Uterus (tissue), 3 donors: ENCODE measurements at regions not wholly inside any gene's neighbourhood (a gene's known extent, or its start where the extent isn't known, plus 50 kb on each side); places are given as distances from the start of the nearest gene placed in this dataset.
A peak's percentile ranks its signal among the peaks of the same experiment; 100 is the strongest.

ENCODE experiments used
- DNase-seq, 2 donors: peaks; one replicate each; pipeline ENCODE4 v3.0.0-alpha.2; 2019 to 2020
- H3K27ac ChIP-seq, 2 donors: fragments of 200-600 bp; sonication (generic); 1 replicate in 1 of 2; 2 replicates in 1 of 2; pipeline ENCODE4 v1.5.1; 2016 to 2018
- H3K27me3 ChIP-seq, 2 donors: fragments of 200-600 bp; sonication (generic); one replicate each; pipeline ENCODE4 v1.5.1; 2018 to 2019; ENCODE audit warnings: control low read depth in 1 of 2
- H3K36me3 ChIP-seq, 2 donors: fragments of 200-600 bp; sonication (generic); one replicate each; pipeline ENCODE4 v1.5.1; 2019; ENCODE audit warnings: control low read depth in 1 of 2
- H3K4me1 ChIP-seq, 2 donors: fragments of 200-600 bp; sonication (generic); one replicate each; pipeline ENCODE4 v1.5.1; 2018 to 2019; ENCODE audit warnings: control low read depth in 1 of 2
- H3K4me3 ChIP-seq, 2 donors: fragments of 200-600 bp; sonication (generic); 1 replicate in 1 of 2; 2 replicates in 1 of 2; pipeline ENCODE4 v1.5.1; 2018 to 2019; ENCODE audit warnings: mild to moderate bottlenecking in 1 of 2
- H3K9me3 ChIP-seq, 2 donors: fragments of 200-600 bp; sonication (generic); one replicate each; pipeline ENCODE4 v1.5.1; 2019; ENCODE audit warnings: control low read depth in 1 of 2
- CTCF ChIP-seq, 4 experiments: fragments of 200-600 bp in 2 of 4; fragments of 450-650 bp in 2 of 4; sonication (generic) in 2 of 4; IDR thresholded peaks; one replicate each; pipeline ENCODE4 v1.5.1; 2016 to 2019; ENCODE audit warnings: antibody characterized with exemption in 4 of 4, mild to moderate bottlenecking in 2 of 4, moderate library complexity in 1 of 4
- POLR2A ChIP-seq, 2 donors: fragments of 450-650 bp; IDR thresholded peaks; one replicate each; pipeline ENCODE4 v1.6.1; 2016; ENCODE audit warnings: antibody characterized with exemption in 2 of 2, mild to moderate bottlenecking in 1 of 2, moderate library complexity in 1 of 2
- intact Hi-C: fragments of 100-400 bp; cut with DNase I; formaldehyde crosslinking; loops from one replicate; pipeline ENCODE4 v1.15.1; 2023; ENCODE audit warnings: low total_unique reads
- donor health status: DM: yes; HTN: yes; CAD: no.

GRCh38 chr1:8169364-8170058, 143.4 kb upstream of the ERRFI1 start:
- H3K4me1 ChIP-seq, result peaks cover 0 to 8% of the 10 kb centered on the region in 2 donors
- H3K27ac ChIP-seq, result peak overlapping the region; percentile 72
- H3K9me3 ChIP-seq, result no peaks in the 10 kb centered on the region
- intact Hi-C loops, result no loop called here
- no peaks in the 10 kb centered on the region for H3K36me3 ChIP-seq
- no peak overlapping the region for H3K4me3 ChIP-seq
- no peaks in the 10 kb centered on the region for H3K27me3 ChIP-seq
- TF ChIP-seq POLR2A (IDR thresholded peaks at IDR 0.05) (no peak), CTCF (IDR thresholded peaks at IDR 0.05) (peak in 1 of 4 experiments; percentile 9)
- DNase-seq, result peak; percentile 50 to 82

GRCh38 chr1:8167936-8168335, 141.8 kb upstream of the ERRFI1 start:
- H3K36me3 ChIP-seq, result no peaks in the 10 kb centered on the region
- H3K27ac ChIP-seq, result no peak overlapping the region
- no peak for TF ChIP-seq POLR2A (IDR thresholded peaks at IDR 0.05)
- no peak for TF ChIP-seq CTCF (IDR thresholded peaks at IDR 0.05)
- intact Hi-C loops, result no loop called here
- no peak for DNase-seq
- no peaks in the 10 kb centered on the region for H3K9me3 ChIP-seq
- H3K4me1 ChIP-seq, result peaks cover 0 to 8% of the 10 kb centered on the region in 2 donors
- H3K27me3 ChIP-seq, result no peaks in the 10 kb centered on the region
- no peak overlapping the region for H3K4me3 ChIP-seq

GRCh38 chr1:8166406-8166805, 140.3 kb upstream of the ERRFI1 start:
- no peaks in the 10 kb centered on the region for H3K27me3 ChIP-seq
- H3K27ac ChIP-seq, result no peak overlapping the region
- H3K36me3 ChIP-seq, result no peaks in the 10 kb centered on the region
- H3K9me3 ChIP-seq, result no peaks in the 10 kb centered on the region
- H3K4me1 ChIP-seq, result peaks cover 0 to 8% of the 10 kb centered on the region in 2 donors
- TF ChIP-seq CTCF (IDR thresholded peaks at IDR 0.05), result no peak
- TF ChIP-seq POLR2A (IDR thresholded peaks at IDR 0.05), result no peak
- intact Hi-C loops, result no loop called here
- no peak for DNase-seq
- H3K4me3 ChIP-seq, result no peak overlapping the region

GRCh38 chr1:8165595-8166360, 139.7 kb upstream of the ERRFI1 start:
- TF ChIP-seq POLR2A (IDR thresholded peaks at IDR 0.05) (no peak), CTCF (IDR thresholded peaks at IDR 0.05) (no peak)
- Histone ChIP-seq H3K4me3 (no peak overlapping the region), H3K36me3 (no peaks in the 10 kb centered on the region), H3K27ac (no peak overlapping the region), H3K27me3 (no peaks in the 10 kb centered on the region), H3K9me3 (no peaks in the 10 kb centered on the region), H3K4me1 (peaks cover 0 to 8% of the 10 kb centered on the region in 2 donors)
- intact Hi-C loops, result no loop called here
- DNase-seq, result no peak

- H3K36me3 ChIP-seq, result no peaks in the 10 kb centered on the region
- TF ChIP-seq CTCF (IDR thresholded peaks at IDR 0.05) (no peak), POLR2A (IDR thresholded peaks at IDR 0.05) (no peak)
- H3K27ac ChIP-seq, result no peak overlapping the region
- DNase-seq, result no peak
- intact Hi-C loops, result no loop called here
- H3K9me3 ChIP-seq, result no peaks in the 10 kb centered on the region
- H3K4me1 ChIP-seq, result peaks cover 0 to 4% of the 10 kb centered on the region in 2 donors
- H3K4me3 ChIP-seq, result no peak overlapping the region
- H3K27me3 ChIP-seq, result no peaks in the 10 kb centered on the region
Measured at GRCh38 chr1:8164670-8165069, 138.6 kb upstream of the ERRFI1 start.
